ENCODE measurements at regions not wholly inside any gene's neighbourhood (a gene's known extent, or its start where the extent isn't known, plus 50 kb on each side); places are given as distances from the start of the nearest gene placed in this dataset.

DNA sequence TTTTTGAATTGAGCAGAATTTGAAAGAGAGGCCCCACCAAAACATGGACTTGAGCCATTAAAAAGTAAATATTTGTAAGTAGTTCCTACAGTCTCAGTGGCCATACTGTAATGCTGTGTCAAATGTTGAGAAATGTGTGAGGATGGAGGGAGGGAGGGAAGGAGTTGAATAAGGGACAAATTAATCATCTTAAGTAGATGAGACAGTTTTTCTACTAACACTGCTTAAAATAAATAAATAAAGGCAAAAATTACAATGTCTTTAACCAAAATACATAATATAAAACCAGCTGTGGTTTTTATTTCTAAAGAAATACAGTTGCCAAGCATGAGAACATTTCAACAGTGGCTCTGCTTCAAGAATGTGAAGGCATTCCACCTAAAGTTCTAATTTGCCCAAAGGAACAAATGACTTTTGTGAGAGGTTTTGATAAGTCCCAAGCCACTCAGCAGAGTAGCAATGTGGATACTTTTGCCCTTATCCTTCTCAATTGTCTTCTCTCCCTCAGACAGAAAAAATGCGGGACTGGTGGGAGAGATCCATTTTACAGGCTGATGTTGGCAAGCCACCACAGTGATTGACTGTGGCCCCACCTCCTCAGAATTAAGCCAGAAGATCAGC lies 427.0 kb upstream of the RARB start:
- no peak overlapping the region for H3K4me3 ChIP-seq (ENCODE audit: low read depth, low read length)
- TF ChIP-seq, protein P1, sequence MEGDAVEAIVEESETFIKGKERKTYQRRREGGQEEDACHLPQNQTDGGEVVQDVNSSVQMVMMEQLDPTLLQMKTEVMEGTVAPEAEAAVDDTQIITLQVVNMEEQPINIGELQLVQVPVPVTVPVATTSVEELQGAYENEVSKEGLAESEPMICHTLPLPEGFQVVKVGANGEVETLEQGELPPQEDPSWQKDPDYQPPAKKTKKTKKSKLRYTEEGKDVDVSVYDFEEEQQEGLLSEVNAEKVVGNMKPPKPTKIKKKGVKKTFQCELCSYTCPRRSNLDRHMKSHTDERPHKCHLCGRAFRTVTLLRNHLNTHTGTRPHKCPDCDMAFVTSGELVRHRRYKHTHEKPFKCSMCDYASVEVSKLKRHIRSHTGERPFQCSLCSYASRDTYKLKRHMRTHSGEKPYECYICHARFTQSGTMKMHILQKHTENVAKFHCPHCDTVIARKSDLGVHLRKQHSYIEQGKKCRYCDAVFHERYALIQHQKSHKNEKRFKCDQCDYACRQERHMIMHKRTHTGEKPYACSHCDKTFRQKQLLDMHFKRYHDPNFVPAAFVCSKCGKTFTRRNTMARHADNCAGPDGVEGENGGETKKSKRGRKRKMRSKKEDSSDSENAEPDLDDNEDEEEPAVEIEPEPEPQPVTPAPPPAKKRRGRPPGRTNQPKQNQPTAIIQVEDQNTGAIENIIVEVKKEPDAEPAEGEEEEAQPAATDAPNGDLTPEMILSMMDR (IDR thresholded peaks at IDR 0.05; ENCODE audit: low read depth, low read length, missing control alignments) = no peak
- no peak for DNase-seq (ENCODE audit: low read depth)

DNA sequence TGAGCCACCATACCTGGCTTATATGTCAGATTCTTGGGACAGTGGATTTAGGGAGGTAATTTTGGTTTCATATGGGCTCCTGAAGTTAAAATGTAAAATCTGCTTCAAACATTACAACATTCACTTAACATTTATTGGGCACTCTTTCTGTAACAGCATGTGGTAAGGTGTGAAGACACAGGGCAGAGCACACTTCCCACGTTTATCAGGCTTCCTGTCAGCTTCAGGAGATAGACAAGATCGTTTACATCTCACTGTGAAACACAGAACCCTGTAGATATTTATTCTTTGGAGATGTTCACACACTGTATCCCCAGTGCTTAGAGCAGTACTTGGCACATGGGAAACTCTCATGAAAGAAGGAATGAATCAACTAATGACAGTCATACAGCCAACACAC lies 426.0 kb upstream of the RARB start:
- TF ChIP-seq, protein P1 (IDR thresholded peaks at IDR 0.05; ENCODE audit: low read depth, low read length, missing control alignments) = no peak
- DNase-seq (ENCODE audit: low read depth) = no peak
- no peak overlapping the region for H3K4me3 ChIP-seq (ENCODE audit: low read depth, low read length)

DNA sequence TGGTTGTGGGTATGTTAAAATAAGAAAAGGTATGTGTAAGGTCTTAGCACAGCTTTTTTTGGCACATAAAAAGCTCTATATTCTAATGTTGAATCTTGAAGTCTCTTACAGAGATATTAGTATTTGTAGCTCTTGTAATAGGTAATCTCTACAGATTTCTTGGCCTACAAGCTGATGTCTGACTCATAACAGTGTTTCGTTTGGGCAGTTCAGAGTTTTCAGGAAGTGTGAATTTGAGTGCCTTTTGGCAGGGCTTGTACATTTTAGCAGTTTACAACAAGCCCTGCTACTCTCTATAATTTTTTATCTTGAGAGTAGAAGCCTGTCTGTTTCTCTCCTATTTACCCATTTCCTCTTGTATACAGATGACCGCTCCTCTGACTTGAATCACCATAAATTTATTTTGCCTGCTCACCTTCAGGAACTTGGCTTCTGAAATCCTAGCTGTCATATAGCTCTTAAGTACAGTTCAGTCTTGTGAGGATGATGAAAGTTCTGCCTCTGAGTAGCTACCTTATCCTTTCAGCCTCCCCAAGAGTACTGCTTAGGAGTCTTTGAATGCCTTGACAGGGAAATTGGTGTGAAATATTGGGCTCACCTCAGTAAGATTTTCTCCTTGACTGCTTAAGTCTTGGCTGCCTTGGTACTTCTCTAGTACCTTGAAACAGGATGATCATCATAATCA lies 419.9 kb upstream of the RARB start:
- no peak overlapping the region for H3K4me3 ChIP-seq (ENCODE audit: low read depth, low read length)
- TF ChIP-seq, protein P1 (IDR thresholded peaks at IDR 0.05; ENCODE audit: low read depth, low read length, missing control alignments) = no peak
- peak; percentile 27 for DNase-seq (ENCODE audit: low read depth)

DNA sequence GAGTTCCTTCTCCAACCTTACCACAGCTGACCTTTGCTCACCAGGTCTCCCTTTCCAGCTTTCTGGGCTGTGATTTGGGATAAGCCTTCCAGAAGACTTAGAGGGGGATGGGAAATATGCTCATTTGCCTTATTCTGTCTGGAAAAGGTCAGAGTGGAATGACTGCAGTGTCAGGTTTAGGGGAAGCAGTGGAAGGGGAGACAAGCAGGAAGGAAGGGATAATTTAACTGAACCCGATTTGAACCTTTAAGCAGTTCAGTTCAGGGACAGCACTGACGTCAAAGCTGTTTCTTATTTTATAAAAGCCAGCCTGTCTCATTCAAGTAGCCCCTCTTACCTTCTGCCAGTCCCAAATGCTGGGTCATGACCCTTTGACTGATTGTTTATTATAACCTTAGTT lies 418.4 kb upstream of the RARB start:
- no peak for DNase-seq (ENCODE audit: low read depth)
- TF ChIP-seq, protein P1 (IDR thresholded peaks at IDR 0.05; ENCODE audit: low read depth, low read length, missing control alignments) = no peak
- no peak overlapping the region for H3K4me3 ChIP-seq (ENCODE audit: low read depth, low read length)

DNA sequence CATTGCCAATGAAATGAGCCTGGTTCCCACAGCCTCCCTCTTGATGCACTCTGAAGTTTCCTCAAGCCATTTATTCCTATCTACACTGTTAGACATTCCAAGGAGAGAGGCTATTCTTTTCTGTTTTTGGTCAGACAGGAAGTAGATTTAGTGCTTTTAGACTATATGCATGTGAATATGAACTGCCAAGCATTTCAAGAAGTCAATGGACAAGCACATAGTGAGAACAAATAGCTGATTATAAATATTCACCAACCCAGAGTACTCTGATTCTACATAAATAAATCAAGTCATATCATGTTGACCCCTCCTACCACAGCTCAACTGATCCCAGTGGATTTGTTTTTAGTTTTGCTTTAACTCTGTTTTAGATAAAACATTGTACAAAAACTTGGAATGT lies 412.5 kb upstream of the RARB start:
- DNase-seq (ENCODE audit: low read depth) = no peak
- TF ChIP-seq, protein P1 (IDR thresholded peaks at IDR 0.05; ENCODE audit: low read depth, low read length, missing control alignments) = no peak
- H3K4me3 ChIP-seq (ENCODE audit: low read depth, low read length) = no peak overlapping the region

DNA sequence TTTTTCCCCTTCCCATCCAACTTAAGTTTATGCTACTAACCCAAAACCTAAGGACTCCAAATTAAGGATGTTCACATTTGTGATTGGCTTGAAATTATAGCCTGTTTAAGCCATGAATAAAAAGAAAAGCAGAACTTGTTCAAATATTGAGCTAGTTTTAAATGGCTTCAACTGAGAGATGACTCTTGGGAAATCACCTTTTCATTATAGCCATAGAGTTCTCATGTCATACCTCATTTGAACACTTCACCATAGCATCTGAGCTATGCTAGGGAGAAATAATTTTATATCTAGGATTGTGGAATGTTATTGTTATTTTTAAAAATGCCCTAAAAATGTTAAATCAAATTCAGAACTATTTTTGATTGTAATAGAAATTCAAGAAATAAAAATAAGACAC lies 409.2 kb upstream of the RARB start:
- H3K4me3 ChIP-seq (ENCODE audit: low read depth, low read length) = no peak overlapping the region
- no peak for DNase-seq (ENCODE audit: low read depth)
- TF ChIP-seq, protein P1 (IDR thresholded peaks at IDR 0.05; ENCODE audit: low read depth, low read length, missing control alignments) = no peak

DNA sequence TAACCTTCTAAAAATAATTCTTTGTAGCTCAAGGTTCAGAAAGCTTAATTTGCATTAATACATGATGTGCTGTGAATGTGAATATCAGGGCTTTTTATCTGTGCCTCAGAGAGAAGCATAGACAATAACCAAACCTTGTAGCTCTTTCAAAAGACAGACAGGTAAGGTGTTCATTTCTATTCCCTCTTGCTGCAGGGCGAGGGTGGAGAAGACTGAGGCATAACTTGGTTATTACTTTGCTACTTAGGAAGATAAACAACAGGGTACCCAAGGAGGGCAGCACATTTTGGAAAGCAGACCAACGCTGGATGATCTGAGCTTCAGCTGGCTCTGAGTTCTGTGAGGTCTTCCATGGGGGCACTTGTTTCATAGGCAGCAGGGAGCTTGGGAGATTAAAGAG lies 408.6 kb upstream of the RARB start:
- no peak overlapping the region for H3K4me3 ChIP-seq (ENCODE audit: low read depth, low read length)
- TF ChIP-seq, protein P1 (IDR thresholded peaks at IDR 0.05; ENCODE audit: low read depth, low read length, missing control alignments) = no peak
- DNase-seq (ENCODE audit: low read depth) = no peak

Measured in GM12864 (cell line).